Ascending aorta (tissue), 2 donors: ENCODE measurements at regions not wholly inside any gene's neighbourhood (a gene's known extent, or its start where the extent isn't known, plus 50 kb on each side); places are given as distances from the start of the nearest gene placed in this dataset.

Source experiments
- DNase-seq, 2 donors: peaks; one replicate each; pipeline ENCODE4 v3.0.0-alpha.2; 2019; ENCODE audit warnings: low spot score in 2 of 2
- H3K27ac ChIP-seq, 2 donors: fragments of 200-600 bp; sonication (generic); one replicate each; pipeline ENCODE4 v1.5.1; 2016 to 2017; ENCODE audit warnings: mild to moderate bottlenecking in 1 of 2
- H3K27me3 ChIP-seq: fragments of 200-600 bp; sonication (generic); one replicate; pipeline ENCODE4 v1.5.1; 2017
- H3K36me3 ChIP-seq, 2 donors: fragments of 200-600 bp; sonication (generic); one replicate each; pipeline ENCODE4 v1.5.1; 2016
- H3K4me1 ChIP-seq, 2 donors: fragments of 200-600 bp; sonication (generic); one replicate each; pipeline ENCODE4 v1.5.1; 2016 to 2017; ENCODE audit warnings: mild to moderate bottlenecking in 1 of 2
- H3K4me3 ChIP-seq, 2 donors: fragments of 200-600 bp; sonication (generic); one replicate each; pipeline ENCODE4 v1.5.1; 2016 to 2017; ENCODE audit warnings: mild to moderate bottlenecking in 1 of 2
- H3K9me3 ChIP-seq, 2 donors: fragments of 200-600 bp; sonication (generic); one replicate each; pipeline ENCODE4 v1.5.1; 2016
- intact Hi-C: fragments of 100-400 bp; cut with DNase I; formaldehyde crosslinking; loops from one replicate; pipeline ENCODE4 v1.15.1; 2023
- TF ChIP-seq, protein P1 (sequence below), 3 experiments: fragments of 200-600 bp in 2 of 3; fragments of 450-650 bp in 1 of 3; sonication (generic) in 2 of 3; IDR thresholded peaks; one replicate each; pipeline ENCODE4 v1.5.1; 2016 to 2019; ENCODE audit warnings: antibody characterized with exemption in 3 of 3, mild to moderate bottlenecking in 1 of 3, moderate library complexity in 1 of 3

DNA sequence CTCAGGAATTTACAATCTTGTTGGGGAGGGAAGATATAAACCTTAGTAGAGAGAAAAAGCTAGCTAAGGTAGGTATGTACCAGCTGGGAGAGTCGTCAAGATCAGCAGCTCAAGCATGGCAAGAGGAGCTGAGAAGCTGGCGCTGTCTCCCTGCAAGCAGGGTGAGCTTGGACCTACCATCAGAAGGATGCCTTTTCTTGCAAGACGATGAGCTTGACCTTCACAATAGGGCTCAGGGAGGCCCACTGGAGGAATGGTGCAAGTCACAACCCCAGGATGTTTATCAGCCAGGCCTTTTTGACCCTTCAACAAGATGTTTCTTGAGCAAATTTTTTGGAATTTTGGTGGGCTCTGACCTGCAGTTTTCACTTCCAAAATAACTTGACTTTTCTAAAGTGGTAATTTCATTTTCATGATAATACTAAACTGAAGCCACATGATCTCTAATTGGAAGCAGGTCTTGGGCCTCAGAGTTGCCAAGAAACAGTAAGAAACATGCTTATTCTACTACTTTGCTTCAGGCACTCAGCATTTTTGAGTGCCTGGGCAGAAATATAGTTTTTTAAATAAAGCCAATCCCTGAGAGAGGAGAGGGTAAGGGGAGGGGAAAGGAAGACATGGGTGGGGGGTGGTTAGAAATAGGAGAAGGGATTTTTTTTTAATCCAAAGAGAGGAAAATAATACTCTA, 258.1 kb downstream of the CLIC5 start:
- Histone ChIP-seq H3K27me3 (no peaks in the 10 kb centered on the region), H3K9me3 (no peaks in the 10 kb centered on the region), H3K4me3 (no peak overlapping the region), H3K36me3 (no peaks in the 10 kb centered on the region), H3K4me1 (no peaks in the 10 kb centered on the region), H3K27ac (no peak overlapping the region)
- TF ChIP-seq, protein P1, sequence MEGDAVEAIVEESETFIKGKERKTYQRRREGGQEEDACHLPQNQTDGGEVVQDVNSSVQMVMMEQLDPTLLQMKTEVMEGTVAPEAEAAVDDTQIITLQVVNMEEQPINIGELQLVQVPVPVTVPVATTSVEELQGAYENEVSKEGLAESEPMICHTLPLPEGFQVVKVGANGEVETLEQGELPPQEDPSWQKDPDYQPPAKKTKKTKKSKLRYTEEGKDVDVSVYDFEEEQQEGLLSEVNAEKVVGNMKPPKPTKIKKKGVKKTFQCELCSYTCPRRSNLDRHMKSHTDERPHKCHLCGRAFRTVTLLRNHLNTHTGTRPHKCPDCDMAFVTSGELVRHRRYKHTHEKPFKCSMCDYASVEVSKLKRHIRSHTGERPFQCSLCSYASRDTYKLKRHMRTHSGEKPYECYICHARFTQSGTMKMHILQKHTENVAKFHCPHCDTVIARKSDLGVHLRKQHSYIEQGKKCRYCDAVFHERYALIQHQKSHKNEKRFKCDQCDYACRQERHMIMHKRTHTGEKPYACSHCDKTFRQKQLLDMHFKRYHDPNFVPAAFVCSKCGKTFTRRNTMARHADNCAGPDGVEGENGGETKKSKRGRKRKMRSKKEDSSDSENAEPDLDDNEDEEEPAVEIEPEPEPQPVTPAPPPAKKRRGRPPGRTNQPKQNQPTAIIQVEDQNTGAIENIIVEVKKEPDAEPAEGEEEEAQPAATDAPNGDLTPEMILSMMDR (IDR thresholded peaks at IDR 0.05), result no peak
- intact Hi-C loops, result no loop called here
- DNase-seq, result no peak

DNA sequence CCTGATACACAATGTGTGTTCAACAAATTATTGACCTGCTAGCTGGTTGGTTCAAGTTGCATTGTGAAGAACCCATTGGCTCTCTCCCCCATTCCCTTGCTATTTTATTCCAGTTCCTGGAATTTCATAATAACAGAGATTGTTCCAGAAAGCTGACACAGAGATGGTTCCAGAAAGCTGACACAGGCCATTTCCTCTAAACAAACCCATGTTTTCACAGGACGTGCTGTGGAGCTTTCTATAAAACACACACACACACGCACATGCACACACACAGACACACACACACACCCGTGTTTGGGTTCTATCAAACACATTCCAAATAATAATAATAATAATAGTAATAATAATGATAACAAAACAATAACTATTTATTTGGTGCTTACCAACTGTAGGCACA, 259.1 kb downstream of the CLIC5 start:
- H3K9me3 ChIP-seq, result no peaks in the 10 kb centered on the region
- intact Hi-C loops, result no loop called here
- H3K4me1 ChIP-seq, result no peaks in the 10 kb centered on the region
- H3K4me3 ChIP-seq, result no peak overlapping the region
- H3K27me3 ChIP-seq, result no peaks in the 10 kb centered on the region
- no peak for DNase-seq
- TF ChIP-seq, protein P1 (IDR thresholded peaks at IDR 0.05), result no peak
- H3K36me3 ChIP-seq, result no peaks in the 10 kb centered on the region
- H3K27ac ChIP-seq, result no peak overlapping the region

DNA sequence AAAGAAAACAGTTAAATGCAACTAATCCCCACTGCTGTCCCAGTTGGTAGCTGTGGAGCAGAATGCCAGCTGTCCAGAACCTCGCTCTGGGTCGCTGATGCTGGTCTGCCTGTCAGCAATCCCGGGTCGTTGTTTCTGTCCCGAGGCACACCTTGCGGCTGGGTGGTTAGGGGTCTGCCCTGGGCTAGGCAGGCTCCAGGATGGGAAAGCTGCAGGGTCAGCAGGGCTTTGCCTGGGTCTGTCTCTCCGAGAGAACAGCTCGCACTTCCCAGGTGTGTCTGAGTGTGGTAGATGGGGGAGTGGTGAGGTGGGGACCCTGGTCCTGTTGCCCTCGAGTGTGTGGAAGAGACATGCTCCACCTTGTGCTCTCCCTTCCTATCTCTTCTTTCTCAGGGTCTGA, 261.2 kb downstream of the CLIC5 start:
- Histone ChIP-seq H3K4me1 (no peaks in the 10 kb centered on the region), H3K4me3 (no peak overlapping the region), H3K27me3 (no peaks in the 10 kb centered on the region), H3K36me3 (no peaks in the 10 kb centered on the region), H3K9me3 (no peaks in the 10 kb centered on the region), H3K27ac (no peak overlapping the region)
- DNase-seq, result no peak
- TF ChIP-seq, protein P1 (IDR thresholded peaks at IDR 0.05), result no peak
- intact Hi-C loops, result no loop called here

DNA sequence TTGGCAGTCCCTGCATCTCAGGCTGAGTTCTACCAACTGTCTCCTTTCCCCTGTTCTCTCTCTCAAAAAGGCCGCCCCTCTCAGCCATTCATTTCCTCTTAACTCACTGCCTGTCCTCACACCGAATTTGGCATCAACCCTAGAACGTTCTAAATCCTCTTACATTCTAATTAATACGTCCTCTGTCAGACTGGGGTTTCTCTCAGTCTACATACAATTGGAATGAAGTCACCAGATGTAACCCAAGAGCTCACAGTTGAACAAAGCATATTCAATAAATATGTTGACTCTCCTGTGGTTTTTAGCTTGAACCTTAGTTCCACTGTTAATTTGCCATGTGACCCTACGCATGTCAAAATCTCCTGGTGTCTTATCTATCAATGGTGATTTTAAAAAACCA, 269.6 kb downstream of the CLIC5 start:
- DNase-seq, result no peak
- H3K36me3 ChIP-seq, result no peaks in the 10 kb centered on the region
- H3K9me3 ChIP-seq, result no peaks in the 10 kb centered on the region
- no peak overlapping the region for H3K27ac ChIP-seq
- no peaks in the 10 kb centered on the region for H3K27me3 ChIP-seq
- H3K4me3 ChIP-seq, result no peak overlapping the region
- intact Hi-C loops, result no loop called here
- TF ChIP-seq, protein P1 (IDR thresholded peaks at IDR 0.05), result no peak
- no peaks in the 10 kb centered on the region for H3K4me1 ChIP-seq

DNA sequence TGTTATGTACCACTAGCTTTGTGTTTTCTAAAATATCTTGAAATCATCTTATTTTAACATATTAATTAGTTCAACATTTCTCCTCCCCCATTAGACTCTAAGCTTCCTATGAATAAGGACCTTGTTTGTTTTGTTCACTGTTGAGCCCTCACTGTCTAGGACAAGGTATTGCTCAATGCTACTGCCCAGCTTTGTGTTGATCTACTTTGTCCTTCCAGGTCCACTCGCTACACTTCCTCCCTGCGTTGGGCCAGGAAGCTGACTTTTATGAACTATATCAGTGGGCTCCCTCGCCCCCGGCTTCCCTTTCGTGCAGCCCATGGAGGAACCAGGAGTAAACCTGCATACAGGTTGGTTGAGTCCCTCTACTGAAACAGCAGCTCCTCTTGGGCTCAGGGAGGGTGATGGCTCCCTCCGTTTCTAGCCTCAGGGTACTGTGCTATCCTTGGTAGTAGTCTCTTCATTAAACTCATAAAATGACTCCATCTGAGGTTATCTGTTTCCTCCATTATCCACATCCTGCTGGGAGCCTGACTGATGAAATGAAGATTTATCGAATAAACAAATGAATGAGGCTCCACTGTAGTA, 272.5 kb downstream of the CLIC5 start:
- DNase-seq, result no peak
- Histone ChIP-seq H3K4me3 (no peak overlapping the region), H3K36me3 (no peaks in the 10 kb centered on the region), H3K9me3 (no peaks in the 10 kb centered on the region), H3K27ac (no peak overlapping the region), H3K27me3 (no peaks in the 10 kb centered on the region), H3K4me1 (no peaks in the 10 kb centered on the region)
- TF ChIP-seq, protein P1 (IDR thresholded peaks at IDR 0.05), result no peak
- intact Hi-C loops, result no loop called here
